ENCODE measurements at regions not wholly inside any gene's neighbourhood (a gene's known extent, or its start where the extent isn't known, plus 50 kb on each side); places are given as distances from the start of the nearest gene placed in this dataset.

DNA sequence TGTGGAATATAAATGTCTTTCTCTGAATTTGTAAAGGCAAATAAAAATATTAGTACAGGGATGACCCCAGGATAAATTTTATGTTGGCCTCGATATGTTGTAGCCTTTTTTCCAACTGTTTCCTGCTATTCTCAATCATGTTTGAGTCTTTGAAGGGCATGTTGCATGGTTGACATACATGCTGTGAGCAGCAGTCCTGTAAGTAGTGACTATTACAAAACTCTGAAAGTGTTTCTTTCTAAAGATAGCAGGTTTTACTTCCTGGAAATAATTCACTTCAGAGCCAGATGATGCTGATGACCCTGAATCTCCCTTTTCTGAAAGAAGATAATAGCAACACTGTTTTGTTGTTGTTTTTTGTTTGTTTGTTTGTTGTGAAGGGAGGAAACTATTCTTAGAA is 393.0 kb upstream of the GNPDA2 start:
- TF ChIP-seq ZFX (IDR thresholded peaks at IDR 0.05), result no peak
- TF ChIP-seq, protein P1, sequence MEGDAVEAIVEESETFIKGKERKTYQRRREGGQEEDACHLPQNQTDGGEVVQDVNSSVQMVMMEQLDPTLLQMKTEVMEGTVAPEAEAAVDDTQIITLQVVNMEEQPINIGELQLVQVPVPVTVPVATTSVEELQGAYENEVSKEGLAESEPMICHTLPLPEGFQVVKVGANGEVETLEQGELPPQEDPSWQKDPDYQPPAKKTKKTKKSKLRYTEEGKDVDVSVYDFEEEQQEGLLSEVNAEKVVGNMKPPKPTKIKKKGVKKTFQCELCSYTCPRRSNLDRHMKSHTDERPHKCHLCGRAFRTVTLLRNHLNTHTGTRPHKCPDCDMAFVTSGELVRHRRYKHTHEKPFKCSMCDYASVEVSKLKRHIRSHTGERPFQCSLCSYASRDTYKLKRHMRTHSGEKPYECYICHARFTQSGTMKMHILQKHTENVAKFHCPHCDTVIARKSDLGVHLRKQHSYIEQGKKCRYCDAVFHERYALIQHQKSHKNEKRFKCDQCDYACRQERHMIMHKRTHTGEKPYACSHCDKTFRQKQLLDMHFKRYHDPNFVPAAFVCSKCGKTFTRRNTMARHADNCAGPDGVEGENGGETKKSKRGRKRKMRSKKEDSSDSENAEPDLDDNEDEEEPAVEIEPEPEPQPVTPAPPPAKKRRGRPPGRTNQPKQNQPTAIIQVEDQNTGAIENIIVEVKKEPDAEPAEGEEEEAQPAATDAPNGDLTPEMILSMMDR (conservative IDR thresholded peaks at IDR 0.05), result no peak
- no peak overlapping the region for H3K27ac ChIP-seq

DNA sequence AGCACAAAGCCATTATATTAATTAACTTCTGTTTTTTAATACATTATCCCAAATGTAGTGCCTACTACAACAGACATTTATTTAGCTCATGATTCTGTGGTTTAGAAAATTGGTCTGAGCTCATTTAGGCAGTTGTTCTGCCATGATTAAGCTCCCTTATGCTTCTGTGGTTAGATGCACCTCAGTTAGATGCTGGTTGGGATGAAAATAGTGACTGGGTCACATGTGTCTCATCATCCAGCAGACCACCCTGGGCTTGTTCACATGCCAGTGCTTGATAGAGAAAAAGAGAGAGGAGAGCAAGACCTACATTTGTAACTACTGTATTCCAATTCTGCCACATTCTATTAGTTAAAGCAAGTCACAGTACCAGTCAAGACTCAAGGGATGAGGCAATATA is 376.4 kb upstream of the GNPDA2 start:
- H3K27ac ChIP-seq, result no peak overlapping the region
- no peak for TF ChIP-seq ZFX (IDR thresholded peaks at IDR 0.05)
- TF ChIP-seq, protein P1 (conservative IDR thresholded peaks at IDR 0.05), result no peak

DNA sequence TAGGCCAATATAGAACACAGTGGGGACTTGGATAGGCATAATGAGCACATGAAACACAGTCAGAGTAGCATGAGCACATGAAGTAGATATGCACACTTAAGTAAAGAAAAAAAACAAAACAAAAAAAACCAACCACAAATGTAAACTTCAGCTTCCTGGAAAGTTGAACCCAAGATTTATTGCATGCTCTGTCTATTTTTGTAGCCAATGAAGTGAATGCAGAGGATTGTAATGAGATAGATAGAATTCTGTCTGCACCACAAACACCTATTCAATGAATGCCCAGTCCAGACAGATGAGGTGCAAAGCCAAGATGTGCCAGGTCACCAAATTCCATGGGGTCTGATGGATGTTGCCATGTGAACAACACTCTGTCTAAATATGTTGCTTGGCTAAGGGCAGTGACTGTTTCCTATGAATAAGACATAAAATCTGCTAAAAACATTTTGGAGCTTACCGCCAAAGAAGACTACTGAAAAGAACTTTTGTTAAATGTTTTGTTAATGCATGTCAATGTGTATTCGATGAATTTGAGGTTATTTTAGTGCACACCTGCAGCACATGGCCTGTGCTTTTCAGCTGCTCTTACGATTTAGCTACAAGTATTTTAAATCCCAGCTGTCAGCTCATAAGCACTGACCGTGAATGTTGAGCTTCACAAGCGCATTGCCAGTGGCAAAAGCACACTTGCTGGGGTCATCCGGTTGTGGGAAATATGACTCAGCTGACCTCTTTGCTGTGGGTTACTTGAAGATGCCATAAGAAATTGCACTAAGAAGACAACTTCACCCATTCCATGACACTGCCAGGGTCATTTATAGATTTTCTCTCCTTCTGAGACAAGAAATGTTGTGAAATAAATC is 374.8 kb upstream of the GNPDA2 start:
- TF ChIP-seq, protein P1 (conservative IDR thresholded peaks at IDR 0.05), result no peak
- TF ChIP-seq ZFX (IDR thresholded peaks at IDR 0.05), result no peak
- H3K27ac ChIP-seq, result no peak overlapping the region

DNA sequence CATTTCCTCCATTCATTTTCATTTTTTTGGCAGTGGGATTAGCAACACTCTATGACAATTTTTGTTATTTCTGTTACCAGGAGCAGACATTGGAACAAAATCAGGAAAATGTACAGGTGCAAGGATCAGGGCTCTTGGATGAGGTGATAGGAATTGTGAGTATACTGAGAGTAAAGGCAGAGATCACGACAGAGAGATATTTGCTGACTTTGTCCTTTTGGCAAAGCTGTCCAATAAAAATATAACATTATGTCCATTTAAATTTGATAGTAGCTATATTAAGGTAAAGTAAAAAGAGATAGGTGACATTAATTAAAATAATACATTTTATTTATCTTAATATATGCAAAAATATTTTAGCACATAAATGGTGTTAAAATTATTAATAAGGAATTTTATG is 373.1 kb upstream of the GNPDA2 start:
- TF ChIP-seq, protein P1 (conservative IDR thresholded peaks at IDR 0.05), result no peak
- no peak for TF ChIP-seq ZFX (IDR thresholded peaks at IDR 0.05)
- H3K27ac ChIP-seq, result no peak overlapping the region

DNA sequence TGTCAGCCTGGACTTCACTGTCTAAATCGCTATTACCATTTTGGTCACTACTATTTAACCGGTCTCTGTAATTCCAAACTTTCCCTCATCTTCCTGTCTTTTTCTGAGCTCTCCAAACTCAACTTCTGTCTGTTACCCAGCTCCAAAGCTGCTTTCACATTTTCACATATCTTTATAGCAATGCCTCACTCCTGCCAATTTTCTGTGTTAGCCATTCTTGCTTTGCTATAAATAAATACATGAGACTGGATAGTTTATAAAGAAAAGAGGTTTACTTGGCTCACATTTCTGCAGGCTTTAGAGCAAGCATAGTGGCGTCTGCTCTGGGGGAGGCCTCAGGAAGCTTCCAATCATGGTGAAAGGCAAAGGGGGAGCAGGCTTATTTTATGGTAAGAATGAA is 368.3 kb upstream of the GNPDA2 start:
- H3K27ac ChIP-seq, result no peak overlapping the region
- TF ChIP-seq, protein P1 (conservative IDR thresholded peaks at IDR 0.05), result no peak
- TF ChIP-seq ZFX (IDR thresholded peaks at IDR 0.05), result no peak

DNA sequence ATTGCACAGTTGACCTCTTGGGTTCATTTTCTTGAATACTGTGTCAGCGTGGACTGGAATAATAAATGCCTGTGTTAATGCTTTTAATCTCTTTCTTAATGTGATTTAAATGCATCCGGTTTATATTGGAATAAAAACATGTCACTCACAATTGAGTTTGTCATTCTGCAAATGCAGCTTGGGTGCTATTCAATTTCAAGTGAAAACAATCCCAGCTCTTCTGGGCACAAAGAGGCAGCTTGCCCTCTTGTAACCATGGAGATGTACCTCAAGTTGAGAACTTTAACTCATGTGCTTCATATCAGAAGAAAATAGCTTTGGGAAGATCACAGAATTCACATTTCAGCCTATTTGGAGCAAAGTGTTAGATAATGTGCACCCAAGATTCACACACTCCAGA is 355.7 kb upstream of the GNPDA2 start:
- TF ChIP-seq, protein P1 (conservative IDR thresholded peaks at IDR 0.05), result no peak
- TF ChIP-seq ZFX (IDR thresholded peaks at IDR 0.05), result no peak

DNA sequence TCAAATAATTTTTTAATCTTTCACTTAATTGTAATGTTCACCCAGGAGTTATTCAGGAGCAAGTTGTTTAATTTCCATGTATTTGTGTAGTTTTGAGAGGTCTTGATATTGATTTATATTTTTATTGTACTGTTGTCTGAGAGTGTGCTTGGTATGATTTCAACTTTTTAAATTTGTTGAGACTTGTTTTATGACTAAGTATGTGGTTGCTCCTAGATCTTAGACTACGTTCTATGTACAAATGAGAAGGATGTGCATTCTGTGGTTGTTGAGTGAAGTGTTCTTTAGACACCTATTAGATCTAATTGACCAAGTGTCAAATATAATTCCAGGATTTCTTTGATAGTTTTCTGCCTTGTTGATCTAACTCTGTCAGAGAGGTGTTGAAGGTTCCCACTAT is 353.3 kb upstream of the GNPDA2 start:
- no peak overlapping the region for H3K27ac ChIP-seq
- no peak for TF ChIP-seq ZFX (IDR thresholded peaks at IDR 0.05)
- TF ChIP-seq, protein P1 (conservative IDR thresholded peaks at IDR 0.05), result no peak

More for the DNA sequence above, 355.7 kb upstream of the GNPDA2 start:
- no peak overlapping the region for H3K27ac ChIP-seq
